Naive thymus-derived CD8-positive, alpha-beta T cell (primary cell): ENCODE measurements at regions not wholly inside any gene's neighbourhood (a gene's known extent, or its start where the extent isn't known, plus 50 kb on each side); places are given as distances from the start of the nearest gene placed in this dataset.
"Not testable (repeated sequence)": the region's sequence is repeated elsewhere in the genome, so short reads cannot be mapped to it uniquely, and the experiment has no call there.

Experiments used
- ATAC-seq, 2 donors: fragments of 150-1000 bp; cut with Tn5 transposase in 1 of 2; sonication (Bioruptor Pico), chemical (Tn5 transposase) in 1 of 2; 1 replicate in 1 of 2; 2 replicates in 1 of 2; pipeline ENCODE4 v1.10.0; 2021; ENCODE audit warnings: mild to moderate bottlenecking in 2 of 2, moderate library complexity in 2 of 2
- POLR2A ChIA-PET: fragments of 350-600 bp; sonication (Branson Sonifier 250); formaldehyde crosslinking; loops from one replicate; lab custom pipeline; 2021; ENCODE audit warnings: antibody characterized with exemption; lab: Charles Lee
- DNase-seq, 10 donors: peaks; one replicate each; pipeline versions ENCODE4 v3.0.0 to v3.0.0-alpha.2; 2020 to 2022
- H3K27ac Mint-ChIP-seq, 10 donors: one replicate each; pipeline ENCODE4 v1.8.0; 2020 to 2022; ENCODE audit warnings: mild to moderate bottlenecking in 10 of 10, mixed read lengths in 10 of 10, moderate library complexity in 4 of 10, inconsistent platforms in 1 of 10
- H3K27me3 Mint-ChIP-seq, 5 donors: one replicate each; pipeline ENCODE4 v1.8.0; 2021 to 2022; ENCODE audit warnings: mixed read lengths in 5 of 5
- H3K36me3 Mint-ChIP-seq, 3 donors: one replicate each; pipeline ENCODE4 v1.8.0; 2020 to 2022; ENCODE audit warnings: mixed read lengths in 3 of 3, mild to moderate bottlenecking in 2 of 3, inconsistent platforms in 1 of 3
- H3K4me1 Mint-ChIP-seq, 4 donors: one replicate each; pipeline ENCODE4 v1.8.0; 2021 to 2022; ENCODE audit warnings: mixed read lengths in 4 of 4
- H3K4me3 Mint-ChIP-seq, 10 donors: one replicate each; pipeline ENCODE4 v1.8.0; 2020 to 2022; ENCODE audit warnings: mild to moderate bottlenecking in 10 of 10, mixed read lengths in 10 of 10, moderate library complexity in 6 of 10, inconsistent platforms in 1 of 10
- H3K9me3 Mint-ChIP-seq, 9 donors: one replicate each; pipeline ENCODE4 v1.8.0; 2020 to 2022; ENCODE audit warnings: mixed read lengths in 9 of 9, mild to moderate bottlenecking in 3 of 9, inconsistent platforms in 1 of 9, moderate library complexity in 1 of 9

DNA sequence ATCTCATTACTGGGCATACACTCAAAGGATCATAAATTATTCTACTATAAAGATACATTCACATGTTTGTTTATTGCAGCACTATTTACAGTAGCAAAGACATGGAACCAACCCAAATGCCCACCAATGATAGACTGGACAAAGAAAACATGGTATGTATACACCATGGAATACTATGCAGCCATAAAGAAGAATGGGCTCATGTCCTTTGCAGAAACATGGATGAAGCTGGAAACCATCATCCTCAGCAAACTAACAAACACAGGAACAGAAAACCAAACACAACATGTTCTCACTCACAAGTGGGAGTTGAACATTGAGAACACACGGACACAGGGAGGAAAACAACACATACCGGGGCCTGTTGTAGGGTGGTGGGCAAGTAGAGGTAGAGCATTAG, 433.1 kb upstream of the CPXCR1 start:
- POLR2A ChIA-PET, H3K27ac Mint-ChIP-seq, H3K27me3 Mint-ChIP-seq, H3K36me3 Mint-ChIP-seq, H3K4me3 Mint-ChIP-seq, DNase-seq, ATAC-seq, H3K4me1 Mint-ChIP-seq: not testable (repeated sequence)
- H3K9me3 Mint-ChIP-seq = peaks cover 2 to 44% (median 7%) of the 10 kb centered on the region in 9 donors

- H3K27me3 Mint-ChIP-seq = no peaks in the 10 kb centered on the region
- DNase-seq (no peak), ATAC-seq (no peak)
- no peaks in the 10 kb centered on the region for H3K36me3 Mint-ChIP-seq
- H3K9me3 Mint-ChIP-seq = peaks cover 0 to 6% (median 0%) of the 10 kb centered on the region in 9 donors
- no peak overlapping the region for H3K27ac Mint-ChIP-seq
- H3K4me3 Mint-ChIP-seq = no peak overlapping the region
- POLR2A ChIA-PET = no interaction called here
- H3K4me1 Mint-ChIP-seq = no peaks in the 10 kb centered on the region
Measured at GRCh38 chrX:88325634-88326033, 421.4 kb upstream of the CPXCR1 start.

GRCh38 chrX:88355252-88355651, 391.8 kb upstream of the CPXCR1 start:
- POLR2A ChIA-PET = no interaction called here
- no peak overlapping the region for H3K27ac Mint-ChIP-seq
- no peak for ATAC-seq
- H3K9me3 Mint-ChIP-seq = peaks cover 0 to 11% (median 0%) of the 10 kb centered on the region in 9 donors
- no peaks in the 10 kb centered on the region for H3K4me1 Mint-ChIP-seq
- no peak overlapping the region for H3K4me3 Mint-ChIP-seq
- no peaks in the 10 kb centered on the region for H3K36me3 Mint-ChIP-seq
- H3K27me3 Mint-ChIP-seq = no peaks in the 10 kb centered on the region
- DNase-seq = no peak

- POLR2A ChIA-PET = no interaction called here
- H3K27ac Mint-ChIP-seq = no peak overlapping the region
- no peaks in the 10 kb centered on the region for H3K36me3 Mint-ChIP-seq
Measured at GRCh38 chrX:88366314-88366713, 380.7 kb upstream of the CPXCR1 start.

GRCh38 chrX:88378406-88378805, 368.6 kb upstream of the CPXCR1 start:
- no peaks in the 10 kb centered on the region for H3K4me1 Mint-ChIP-seq
- no peak overlapping the region for H3K4me3 Mint-ChIP-seq
- ATAC-seq (no peak), DNase-seq (no peak)
- H3K36me3 Mint-ChIP-seq = no peaks in the 10 kb centered on the region
- H3K27ac Mint-ChIP-seq = no peak overlapping the region
- peaks cover 0 to 5% (median 2%) of the 10 kb centered on the region in 9 donors for H3K9me3 Mint-ChIP-seq
- POLR2A ChIA-PET = no interaction called here
- no peaks in the 10 kb centered on the region for H3K27me3 Mint-ChIP-seq

More at GRCh38 chrX:88366314-88366713, 380.7 kb upstream of the CPXCR1 start:
- H3K4me3 Mint-ChIP-seq = no peak overlapping the region
- H3K4me1 Mint-ChIP-seq = no peaks in the 10 kb centered on the region
- DNase-seq (no peak), ATAC-seq (no peak)
- peaks cover 0 to 22% (median 0%) of the 10 kb centered on the region in 9 donors for H3K9me3 Mint-ChIP-seq
- no peaks in the 10 kb centered on the region for H3K27me3 Mint-ChIP-seq

DNA sequence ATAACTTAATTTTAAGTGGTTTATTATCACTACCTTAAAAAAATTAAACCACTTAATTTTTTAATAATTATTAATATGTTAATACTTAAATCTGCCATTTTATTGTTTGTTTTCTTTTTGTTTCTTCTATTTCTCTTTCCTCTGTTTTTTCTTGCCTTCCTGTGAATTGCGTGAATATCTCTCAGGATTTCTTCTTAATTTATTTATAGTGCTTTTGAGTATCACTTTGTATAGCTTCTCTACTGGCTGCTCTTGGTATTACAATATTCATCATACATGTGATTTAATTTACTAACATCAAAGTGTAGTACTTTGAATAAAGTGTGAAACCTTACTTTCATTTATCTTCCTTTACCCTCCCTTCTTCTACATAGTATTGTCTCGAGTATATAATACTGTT, 349.5 kb upstream of the CPXCR1 start:
- DNase-seq (no peak), ATAC-seq (no peak)
- H3K4me3 Mint-ChIP-seq = no peak overlapping the region
- no peaks in the 10 kb centered on the region for H3K4me1 Mint-ChIP-seq
- no peaks in the 10 kb centered on the region for H3K27me3 Mint-ChIP-seq
- H3K27ac Mint-ChIP-seq = no peak overlapping the region
- POLR2A ChIA-PET = no interaction called here
- no peaks in the 10 kb centered on the region for H3K36me3 Mint-ChIP-seq
- H3K9me3 Mint-ChIP-seq = no peaks in the 10 kb centered on the region

DNA sequence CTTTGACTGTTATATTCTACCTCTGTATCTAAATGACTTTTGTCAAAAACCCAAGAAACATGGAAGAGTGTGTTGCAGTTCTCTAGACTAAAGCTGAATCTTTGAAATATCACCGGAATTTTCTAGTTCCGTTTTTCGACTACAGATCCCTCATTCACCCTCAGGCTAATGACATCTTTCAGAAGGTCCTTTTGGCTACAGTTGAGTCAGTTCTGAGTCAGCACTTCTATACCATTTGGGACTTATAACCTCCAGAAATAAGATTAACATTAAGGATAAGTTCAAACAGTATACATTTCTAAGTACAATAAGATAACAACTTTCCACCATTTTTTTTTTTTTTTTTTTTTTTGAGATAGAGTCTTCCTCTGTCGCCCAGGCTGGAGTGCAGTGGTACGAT, 331.0 kb upstream of the CPXCR1 start:
- no peak for DNase-seq
- ATAC-seq = no peak
- no peak overlapping the region for H3K27ac Mint-ChIP-seq
- H3K4me3 Mint-ChIP-seq = no peak overlapping the region
- no peaks in the 10 kb centered on the region for H3K27me3 Mint-ChIP-seq
- H3K4me1 Mint-ChIP-seq = no peaks in the 10 kb centered on the region
- POLR2A ChIA-PET = no interaction called here
- H3K9me3 Mint-ChIP-seq = peaks cover 0 to 2% (median 0%) of the 10 kb centered on the region in 9 donors
- no peaks in the 10 kb centered on the region for H3K36me3 Mint-ChIP-seq

DNA sequence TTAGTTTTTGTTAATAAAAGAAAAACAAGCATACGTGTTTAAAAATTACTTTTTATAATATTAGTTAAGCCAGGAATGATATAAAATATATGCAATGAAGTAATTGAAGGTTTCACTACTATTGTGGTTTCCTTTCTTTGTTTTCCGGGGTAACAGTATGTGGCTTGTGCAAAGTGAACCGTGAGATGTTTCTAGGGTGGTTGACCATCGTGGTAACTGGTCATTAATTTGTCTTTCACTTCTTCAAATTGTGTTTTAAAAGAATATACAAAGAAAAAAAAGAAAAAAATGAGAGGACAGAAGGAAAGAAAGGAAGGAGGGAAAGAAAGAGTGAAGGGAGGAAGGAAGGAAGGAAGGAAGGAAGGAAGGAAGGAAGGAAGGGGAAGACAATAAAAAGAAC, 330.1 kb upstream of the CPXCR1 start:
- Mint-ChIP-seq H3K27ac (no peak overlapping the region), H3K9me3 (peaks cover 0 to 2% (median 0%) of the 10 kb centered on the region in 9 donors), H3K4me3 (no peak overlapping the region), H3K36me3 (no peaks in the 10 kb centered on the region), H3K27me3 (no peaks in the 10 kb centered on the region), H3K4me1 (no peaks in the 10 kb centered on the region)
- ATAC-seq = no peak
- POLR2A ChIA-PET = no interaction called here
- no peak for DNase-seq

DNA sequence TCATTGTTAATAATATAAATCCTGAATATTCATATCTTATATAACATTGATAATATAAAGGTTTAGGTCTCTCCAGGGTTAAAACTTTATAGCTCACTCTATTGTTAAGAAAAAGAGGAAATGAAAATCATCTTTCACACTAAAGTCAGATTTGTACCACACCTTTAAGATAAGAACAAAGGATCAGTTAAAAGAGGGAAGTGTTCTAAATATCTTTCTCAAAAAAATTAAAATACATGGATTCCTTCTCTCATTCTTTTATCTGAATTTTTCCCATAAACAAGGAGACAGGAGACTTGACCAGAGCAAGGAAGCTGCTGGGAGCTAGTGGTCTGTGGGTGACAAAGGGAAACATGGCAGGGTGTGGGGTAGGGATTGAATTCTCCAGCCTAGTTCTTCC, 323.0 kb upstream of the CPXCR1 start:
- ATAC-seq (no peak), DNase-seq (no peak)
- no peaks in the 10 kb centered on the region for H3K27me3 Mint-ChIP-seq
- H3K27ac Mint-ChIP-seq = no peak overlapping the region
- H3K4me1 Mint-ChIP-seq = no peaks in the 10 kb centered on the region
- no peak overlapping the region for H3K4me3 Mint-ChIP-seq
- no peaks in the 10 kb centered on the region for H3K36me3 Mint-ChIP-seq
- H3K9me3 Mint-ChIP-seq = peaks cover 0 to 7% (median 0%) of the 10 kb centered on the region in 9 donors
- POLR2A ChIA-PET = no interaction called here

DNA sequence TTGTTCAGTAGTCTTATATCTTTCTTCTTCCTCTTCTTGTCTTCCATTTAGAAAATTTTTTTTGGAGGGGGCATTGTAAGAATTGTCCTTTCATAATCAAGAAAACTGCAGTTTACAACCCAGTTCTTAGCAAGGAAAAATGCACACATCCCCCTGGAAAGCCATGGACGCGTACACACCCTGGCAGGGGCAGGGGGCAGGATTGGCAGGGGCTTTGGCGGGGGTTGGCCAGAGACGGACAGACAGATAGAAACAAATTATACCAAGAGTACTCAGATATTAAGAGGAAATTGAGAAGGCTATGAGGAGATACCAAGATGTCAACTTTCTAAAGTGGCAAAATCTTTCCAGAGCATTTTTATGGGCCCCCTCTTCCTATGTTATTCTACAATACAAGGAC, 322.5 kb upstream of the CPXCR1 start:
- no peaks in the 10 kb centered on the region for H3K27me3 Mint-ChIP-seq
- no peaks in the 10 kb centered on the region for H3K4me1 Mint-ChIP-seq
- no peaks in the 10 kb centered on the region for H3K36me3 Mint-ChIP-seq
- POLR2A ChIA-PET = interaction anchor here (0.5 kb wide), 1 partner anchor 801 kb away, joined by 3 read pairs; no protein-coding TSS in a partner anchor
- H3K4me3 Mint-ChIP-seq = no peak overlapping the region
- H3K27ac Mint-ChIP-seq = no peak overlapping the region
- ATAC-seq (no peak), DNase-seq (no peak)
- H3K9me3 Mint-ChIP-seq = peaks cover 0 to 7% (median 0%) of the 10 kb centered on the region in 9 donors

DNA sequence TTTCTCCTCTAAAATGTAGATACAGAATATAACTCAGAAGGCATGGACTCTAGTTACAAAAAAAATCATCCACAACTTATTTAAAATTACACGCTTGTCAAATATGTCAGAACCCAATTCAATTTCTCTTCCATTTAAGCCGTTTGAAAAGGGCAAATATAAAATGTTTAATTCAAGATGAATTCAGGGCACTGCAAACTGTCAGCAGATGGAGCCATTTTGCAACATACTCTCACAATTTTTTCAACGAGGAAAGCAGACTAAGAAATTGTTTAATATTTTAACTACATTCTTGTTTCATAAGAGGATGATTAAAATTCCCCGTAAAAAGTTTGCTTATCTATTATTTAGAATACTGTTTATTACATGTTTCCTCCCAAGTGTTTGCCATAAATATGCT, 321.3 kb upstream of the CPXCR1 start:
- H3K4me3 Mint-ChIP-seq = no peak overlapping the region
- H3K36me3 Mint-ChIP-seq = no peaks in the 10 kb centered on the region
- no peak for ATAC-seq
- no peak for DNase-seq
- peaks cover 0 to 5% (median 0%) of the 10 kb centered on the region in 9 donors for H3K9me3 Mint-ChIP-seq
- no peaks in the 10 kb centered on the region for H3K4me1 Mint-ChIP-seq
- POLR2A ChIA-PET = no interaction called here
- no peak overlapping the region for H3K27ac Mint-ChIP-seq
- H3K27me3 Mint-ChIP-seq = no peaks in the 10 kb centered on the region

DNA sequence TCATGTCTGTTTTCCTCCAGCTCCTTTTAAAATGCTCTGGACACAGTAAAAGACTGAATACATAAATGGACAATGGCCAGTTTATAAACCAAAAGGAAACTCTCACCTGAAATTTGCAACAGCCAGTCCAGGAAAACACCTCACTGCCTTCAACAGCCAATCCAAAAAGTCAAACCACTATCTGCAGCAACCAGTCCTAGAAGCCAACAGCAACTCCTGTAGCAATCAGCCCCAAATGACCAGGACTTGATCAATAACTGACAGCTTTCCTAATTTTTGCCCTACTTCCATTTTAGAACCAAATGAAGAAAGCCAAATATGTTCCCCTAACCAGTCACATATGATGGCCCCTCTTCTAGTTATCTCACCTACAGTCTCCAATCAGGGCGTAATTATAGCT, 309.5 kb upstream of the CPXCR1 start:
- Mint-ChIP-seq H3K36me3 (no peaks in the 10 kb centered on the region), H3K4me1 (no peaks in the 10 kb centered on the region), H3K4me3 (no peak overlapping the region), H3K27ac (no peak overlapping the region), H3K27me3 (no peaks in the 10 kb centered on the region), H3K9me3 (peaks cover 0 to 16% (median 2%) of the 10 kb centered on the region in 9 donors)
- POLR2A ChIA-PET = no interaction called here
- no peak for DNase-seq
- no peak for ATAC-seq

GRCh38 chrX:88438209-88438608, 308.8 kb upstream of the CPXCR1 start:
- ATAC-seq = no peak
- Mint-ChIP-seq H3K27me3 (no peaks in the 10 kb centered on the region), H3K4me1 (no peaks in the 10 kb centered on the region), H3K36me3 (no peaks in the 10 kb centered on the region), H3K9me3 (peaks cover 0 to 16% (median 2%) of the 10 kb centered on the region in 9 donors), H3K27ac (no peak overlapping the region), H3K4me3 (no peak overlapping the region)
- POLR2A ChIA-PET = no interaction called here
- no peak for DNase-seq

DNA sequence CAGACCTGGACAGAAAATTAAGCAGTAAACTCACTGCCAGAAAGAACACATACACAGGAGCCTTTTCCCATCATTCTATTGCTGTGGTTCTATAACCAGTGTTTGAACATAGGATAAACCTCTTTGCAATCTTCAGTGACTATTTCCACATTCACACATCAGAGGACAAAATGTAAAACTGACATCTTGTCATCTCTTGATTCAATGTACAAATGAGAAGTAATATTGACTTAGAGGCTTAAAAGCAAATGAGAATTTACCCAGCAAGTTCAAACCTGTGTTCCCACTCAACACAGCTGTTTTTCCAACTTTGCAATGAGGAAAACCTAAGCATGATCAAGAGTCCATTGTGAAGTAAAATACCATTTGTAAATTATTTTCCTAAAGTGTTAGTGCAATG, 307.1 kb upstream of the CPXCR1 start:
- POLR2A ChIA-PET = no interaction called here
- Mint-ChIP-seq H3K4me1 (no peaks in the 10 kb centered on the region), H3K36me3 (no peaks in the 10 kb centered on the region), H3K27ac (no peak overlapping the region), H3K9me3 (peaks cover 0 to 11% (median 4%) of the 10 kb centered on the region in 9 donors), H3K27me3 (no peaks in the 10 kb centered on the region), H3K4me3 (no peak overlapping the region)
- DNase-seq (no peak), ATAC-seq (no peak)
